ENCODE measurements at regions not wholly inside any gene's neighbourhood (a gene's known extent, or its start where the extent isn't known, plus 50 kb on each side); places are given as distances from the start of the nearest gene placed in this dataset.

DNA sequence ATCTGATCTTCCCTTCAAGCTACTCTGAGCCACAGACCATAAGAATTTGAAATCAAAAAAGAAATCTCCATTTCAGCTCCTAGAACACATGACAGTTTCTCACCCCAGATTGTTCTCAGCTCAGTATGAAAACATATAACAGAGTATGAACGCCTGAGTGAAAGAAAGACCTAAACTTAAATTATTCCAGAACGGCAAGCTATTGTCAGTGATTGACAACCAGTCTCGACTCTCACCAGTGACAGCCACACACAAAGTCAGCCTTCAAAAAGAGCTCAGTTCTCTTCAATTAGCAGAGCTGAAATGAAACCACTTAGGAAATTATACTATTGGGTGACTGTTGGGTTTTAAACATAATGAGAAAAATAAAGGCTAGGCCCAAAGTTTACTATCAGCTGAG, 312.8 kb downstream of the OMA1 start:
- peaks cover 20% of the 10 kb centered on the region for H3K27me3 ChIP-seq (ENCODE audit: low read length)
- intact Hi-C loops (cut with micrococcal nuclease), result no loop called here
- CTCF ChIA-PET, result interaction anchor here (0.6 kb wide), 1 partner anchor 10 kb away, joined by 3 read pairs; no protein-coding TSS in a partner anchor

DNA sequence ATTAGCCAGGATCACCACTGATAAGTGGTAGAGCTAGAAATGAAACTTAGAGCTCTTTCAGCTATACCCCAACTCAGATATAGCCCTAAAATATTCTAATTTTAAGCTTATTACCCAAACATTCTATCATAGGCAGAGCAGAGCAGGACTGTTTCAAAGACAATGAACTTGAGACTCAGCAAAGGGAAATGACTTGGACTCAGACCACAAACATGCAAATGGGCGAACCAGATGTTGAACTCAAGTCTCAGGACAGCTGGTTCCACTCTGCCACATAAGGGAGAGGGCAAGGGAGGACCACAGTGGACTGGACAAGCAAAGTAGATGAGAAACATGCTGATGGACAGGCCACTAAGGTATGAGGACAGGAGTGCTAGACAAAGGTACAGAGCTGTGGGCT, 315.3 kb downstream of the OMA1 start:
- Histone ChIP-seq H3K4me2 (ENCODE audit: low read length) (no peak overlapping the region), H2AFZ (ENCODE audit: low read length) (no peak overlapping the region), H3K4me3 (ENCODE audit: low read length) (no peak overlapping the region), H3K27me3 (ENCODE audit: low read length) (peaks cover 10% of the 10 kb centered on the region; the same call in 1 of the 2 replicates), H3F3A (ENCODE audit: low read length, unreplicated experiment) (no peaks in the 10 kb centered on the region), H3K4me1 (ENCODE audit: insufficient read depth, low read length) (no peaks in the 10 kb centered on the region), H3K9me2 (replicated peaks; ENCODE audit: low read length) (no peaks in the 10 kb centered on the region), H4K20me1 (ENCODE audit: low read length) (no peaks in the 10 kb centered on the region), H3K79me2 (ENCODE audit: low read length) (no peaks in the 10 kb centered on the region), H3K9me3 (ENCODE audit: low read length) (no peaks in the 10 kb centered on the region), H3K36me3 (ENCODE audit: low read depth, low read length) (no peaks in the 10 kb centered on the region), H3K9ac (ENCODE audit: low read length) (no peak overlapping the region), H3K27ac (ENCODE audit: low read length) (no peak overlapping the region)
- DNase-seq (no peak), ATAC-seq (no peak)
- TF ChIP-seq, protein P1, sequence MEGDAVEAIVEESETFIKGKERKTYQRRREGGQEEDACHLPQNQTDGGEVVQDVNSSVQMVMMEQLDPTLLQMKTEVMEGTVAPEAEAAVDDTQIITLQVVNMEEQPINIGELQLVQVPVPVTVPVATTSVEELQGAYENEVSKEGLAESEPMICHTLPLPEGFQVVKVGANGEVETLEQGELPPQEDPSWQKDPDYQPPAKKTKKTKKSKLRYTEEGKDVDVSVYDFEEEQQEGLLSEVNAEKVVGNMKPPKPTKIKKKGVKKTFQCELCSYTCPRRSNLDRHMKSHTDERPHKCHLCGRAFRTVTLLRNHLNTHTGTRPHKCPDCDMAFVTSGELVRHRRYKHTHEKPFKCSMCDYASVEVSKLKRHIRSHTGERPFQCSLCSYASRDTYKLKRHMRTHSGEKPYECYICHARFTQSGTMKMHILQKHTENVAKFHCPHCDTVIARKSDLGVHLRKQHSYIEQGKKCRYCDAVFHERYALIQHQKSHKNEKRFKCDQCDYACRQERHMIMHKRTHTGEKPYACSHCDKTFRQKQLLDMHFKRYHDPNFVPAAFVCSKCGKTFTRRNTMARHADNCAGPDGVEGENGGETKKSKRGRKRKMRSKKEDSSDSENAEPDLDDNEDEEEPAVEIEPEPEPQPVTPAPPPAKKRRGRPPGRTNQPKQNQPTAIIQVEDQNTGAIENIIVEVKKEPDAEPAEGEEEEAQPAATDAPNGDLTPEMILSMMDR (conservative IDR thresholded peaks at IDR 0.05; ENCODE audit: low read depth, low read length), result no peak
- no peak for TF ChIP-seq EZH2phosphoT487 (IDR thresholded peaks at IDR 0.05; ENCODE audit: borderline replicate concordance, low read length)
- no peak for TF ChIP-seq EZH2 (IDR thresholded peaks at IDR 0.05; ENCODE audit: low read length, unreplicated experiment)
- POLR2A ChIA-PET (ENCODE audit: unreplicated experiment), result no interaction called here
- intact Hi-C loops (cut with micrococcal nuclease), result no loop called here
- no TSS peak for BruUV-seq (replicated peaks)
- CTCF ChIA-PET, result no interaction called here

More for the DNA sequence above, 312.8 kb downstream of the OMA1 start:
- Histone ChIP-seq H3K36me3 (ENCODE audit: low read depth, low read length) (no peaks in the 10 kb centered on the region), H3K4me1 (ENCODE audit: insufficient read depth, low read length) (no peaks in the 10 kb centered on the region), H3K9ac (ENCODE audit: low read length) (no peak overlapping the region), H3K4me2 (ENCODE audit: low read length) (no peak overlapping the region), H3F3A (ENCODE audit: low read length, unreplicated experiment) (no peaks in the 10 kb centered on the region), H3K79me2 (ENCODE audit: low read length) (no peaks in the 10 kb centered on the region), H3K27ac (ENCODE audit: low read length) (no peak overlapping the region), H2AFZ (ENCODE audit: low read length) (no peak overlapping the region), H4K20me1 (ENCODE audit: low read length) (no peaks in the 10 kb centered on the region), H3K9me3 (ENCODE audit: low read length) (no peaks in the 10 kb centered on the region), H3K9me2 (replicated peaks; ENCODE audit: low read length) (no peaks in the 10 kb centered on the region), H3K4me3 (ENCODE audit: low read length) (no peak overlapping the region)
- no peak for DNase-seq
- ATAC-seq, result no peak
- POLR2A ChIA-PET (ENCODE audit: unreplicated experiment), result no interaction called here
- TF ChIP-seq, protein P1 (conservative IDR thresholded peaks at IDR 0.05; ENCODE audit: low read depth, low read length), result no peak
- no peak for TF ChIP-seq EZH2phosphoT487 (IDR thresholded peaks at IDR 0.05; ENCODE audit: borderline replicate concordance, low read length)
- no peak for TF ChIP-seq EZH2 (IDR thresholded peaks at IDR 0.05; ENCODE audit: low read length, unreplicated experiment)
- BruUV-seq (replicated peaks), result no TSS peak

DNA sequence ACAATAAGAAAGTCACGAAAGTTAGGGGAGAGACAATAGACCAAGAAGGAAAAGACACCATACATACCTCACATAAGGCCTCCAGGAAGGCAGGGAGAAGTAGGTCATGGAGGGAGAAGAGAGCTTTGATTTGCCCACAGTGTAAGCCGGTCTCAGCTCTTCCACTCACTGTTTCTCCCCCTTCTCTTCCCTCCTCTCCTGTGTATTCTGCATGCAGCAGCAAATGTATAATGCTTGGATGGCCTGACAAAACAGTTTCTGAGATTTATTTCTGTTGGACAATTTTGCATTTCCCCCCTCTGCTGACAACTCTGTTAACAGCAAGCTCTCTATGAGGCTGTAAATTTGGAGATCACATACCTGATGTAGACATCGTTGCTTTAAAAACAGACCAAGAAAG, 318.9 kb downstream of the OMA1 start:
- H3K36me3 ChIP-seq (ENCODE audit: low read depth, low read length), result no peaks in the 10 kb centered on the region

More for the DNA sequence above, 318.9 kb downstream of the OMA1 start:
- Histone ChIP-seq H3K4me1 (ENCODE audit: insufficient read depth, low read length) (no peaks in the 10 kb centered on the region), H3K4me2 (ENCODE audit: low read length) (no peak overlapping the region), H3K27me3 (ENCODE audit: low read length) (0 out of 2 replicates have a peak, but pooled peaks cover 8% of the 10 kb centered on the region), H3K9me3 (ENCODE audit: low read length) (no peaks in the 10 kb centered on the region), H3K9me2 (replicated peaks; ENCODE audit: low read length) (no peaks in the 10 kb centered on the region), H4K20me1 (ENCODE audit: low read length) (no peaks in the 10 kb centered on the region), H3F3A (ENCODE audit: low read length, unreplicated experiment) (no peaks in the 10 kb centered on the region), H3K79me2 (ENCODE audit: low read length) (no peaks in the 10 kb centered on the region), H2AFZ (ENCODE audit: low read length) (no peak overlapping the region), H3K4me3 (ENCODE audit: low read length) (no peak overlapping the region), H3K27ac (ENCODE audit: low read length) (no peak overlapping the region), H3K9ac (ENCODE audit: low read length) (no peak overlapping the region)
- intact Hi-C loops (cut with micrococcal nuclease), result no loop called here
- ChIA-PET POLR2A (ENCODE audit: unreplicated experiment) (interaction anchor here (0.6 kb wide), 1 partner anchor 1250 kb away, joined by 6 read pairs; no protein-coding TSS in a partner anchor), CTCF (no interaction called here)
- no peak for DNase-seq
- BruUV-seq (replicated peaks), result no TSS peak
- ATAC-seq, result no peak
- TF ChIP-seq, protein P1 (conservative IDR thresholded peaks at IDR 0.05; ENCODE audit: low read depth, low read length), result no peak
- TF ChIP-seq EZH2phosphoT487 (IDR thresholded peaks at IDR 0.05; ENCODE audit: borderline replicate concordance, low read length) (no peak), EZH2 (IDR thresholded peaks at IDR 0.05; ENCODE audit: low read length, unreplicated experiment) (no peak)

All from PC-3 (cell line).